Body of pancreas (tissue), 4 donors: ENCODE measurements at regions not wholly inside any gene's neighbourhood (a gene's known extent, or its start where the extent isn't known, plus 50 kb on each side); places are given as distances from the start of the nearest gene placed in this dataset.

ENCODE experiments used
- CTCF ChIP-seq, 7 experiments: fragments of 450-650 bp in 4 of 7; fragments of 200-600 bp in 3 of 7; sonication (generic) in 3 of 7; IDR thresholded peaks; one replicate each; pipeline ENCODE4 v1.5.1; 2016 to 2019; ENCODE audit warnings: antibody characterized with exemption in 7 of 7
- POLR2A ChIP-seq, 3 donors: fragments of 450-650 bp; IDR thresholded peaks; one replicate each; pipeline ENCODE4 v1.6.1; 2016; ENCODE audit warnings: antibody characterized with exemption in 3 of 3, mild to moderate bottlenecking in 2 of 3

GRCh38 chr2:120606280-120606679 lies 129.4 kb upstream of the GLI2 start:
- TF ChIP-seq CTCF (IDR thresholded peaks at IDR 0.05) (no peak), POLR2A (IDR thresholded peaks at IDR 0.05) (no peak)
